Gastrocnemius medialis (tissue), 4 donors: ENCODE measurements at regions not wholly inside any gene's neighbourhood (a gene's known extent, or its start where the extent isn't known, plus 50 kb on each side); places are given as distances from the start of the nearest gene placed in this dataset.

ENCODE experiments used
- CTCF ChIP-seq, 5 experiments: fragments of 450-650 bp in 3 of 5; fragments of 200-600 bp in 2 of 5; sonication (generic) in 2 of 5; IDR thresholded peaks in 4 of 5; conservative IDR thresholded peaks in 1 of 5; 1 replicate in 4 of 5; 2 replicates in 1 of 5; pipeline ENCODE4 v1.5.1; 2016 to 2019; ENCODE audit warnings: antibody characterized with exemption in 5 of 5, mild to moderate bottlenecking in 3 of 5, moderate library complexity in 3 of 5
- POLR2A ChIP-seq, 2 donors: fragments of 450-650 bp; IDR thresholded peaks; one replicate each; pipeline ENCODE4 v1.6.1; 2017; ENCODE audit warnings: antibody characterized with exemption in 2 of 2, mild to moderate bottlenecking in 2 of 2, moderate library complexity in 2 of 2

GRCh38 chr4:64824591-64824990, 415.3 kb upstream of the TECRL start:
- TF ChIP-seq POLR2A (IDR thresholded peaks at IDR 0.05) (no peak), CTCF (IDR thresholded peaks at IDR 0.05 in 4 of 5, conservative IDR thresholded peaks at IDR 0.05 in 1 of 5) (no peak)
